Astrocyte (in vitro differentiated cells and primary cell): ENCODE measurements at regions not wholly inside any gene's neighbourhood (a gene's known extent, or its start where the extent isn't known, plus 50 kb on each side); places are given as distances from the start of the nearest gene placed in this dataset.

ENCODE experiments used
- EZH2 ChIP-seq: IDR thresholded peaks from 2 replicates; pipeline ENCODE4 v1.6.1; 2012; ENCODE audit warnings: mild to moderate bottlenecking, low read length, inconsistent platforms; ENCODE audit not compliant: insufficient read depth
- TF ChIP-seq, protein P1 (sequence below): IDR thresholded peaks from 2 replicates; pipeline ENCODE4 v1.5.1; 2011; ENCODE audit warnings: low read depth, mild to moderate bottlenecking, inconsistent platforms, low read length, moderate library complexity; ENCODE audit not compliant: insufficient read depth

DNA sequence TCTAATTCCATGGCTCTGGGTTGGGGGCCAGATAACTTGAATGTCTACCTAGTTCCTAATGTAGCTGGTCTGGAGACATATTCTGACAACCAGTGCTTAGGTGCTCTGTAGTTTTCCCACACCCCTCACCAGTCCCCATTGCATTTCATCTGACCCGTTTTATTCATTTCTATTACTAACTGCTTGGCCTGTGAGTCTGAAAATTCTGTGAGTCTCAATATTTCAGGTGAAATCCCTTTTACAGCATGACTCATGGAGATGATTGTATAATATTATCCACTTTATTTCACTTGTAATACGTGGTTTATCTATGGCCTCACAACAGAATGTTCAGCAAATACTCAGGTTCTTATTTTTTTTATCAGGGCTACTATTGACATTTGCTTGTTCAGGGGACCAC is 103.7 kb upstream of the UGP2 start:
- TF ChIP-seq, protein P1, sequence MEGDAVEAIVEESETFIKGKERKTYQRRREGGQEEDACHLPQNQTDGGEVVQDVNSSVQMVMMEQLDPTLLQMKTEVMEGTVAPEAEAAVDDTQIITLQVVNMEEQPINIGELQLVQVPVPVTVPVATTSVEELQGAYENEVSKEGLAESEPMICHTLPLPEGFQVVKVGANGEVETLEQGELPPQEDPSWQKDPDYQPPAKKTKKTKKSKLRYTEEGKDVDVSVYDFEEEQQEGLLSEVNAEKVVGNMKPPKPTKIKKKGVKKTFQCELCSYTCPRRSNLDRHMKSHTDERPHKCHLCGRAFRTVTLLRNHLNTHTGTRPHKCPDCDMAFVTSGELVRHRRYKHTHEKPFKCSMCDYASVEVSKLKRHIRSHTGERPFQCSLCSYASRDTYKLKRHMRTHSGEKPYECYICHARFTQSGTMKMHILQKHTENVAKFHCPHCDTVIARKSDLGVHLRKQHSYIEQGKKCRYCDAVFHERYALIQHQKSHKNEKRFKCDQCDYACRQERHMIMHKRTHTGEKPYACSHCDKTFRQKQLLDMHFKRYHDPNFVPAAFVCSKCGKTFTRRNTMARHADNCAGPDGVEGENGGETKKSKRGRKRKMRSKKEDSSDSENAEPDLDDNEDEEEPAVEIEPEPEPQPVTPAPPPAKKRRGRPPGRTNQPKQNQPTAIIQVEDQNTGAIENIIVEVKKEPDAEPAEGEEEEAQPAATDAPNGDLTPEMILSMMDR = no peak
- TF ChIP-seq EZH2 = no peak
